ENCODE measurements at regions not wholly inside any gene's neighbourhood (a gene's known extent, or its start where the extent isn't known, plus 50 kb on each side); places are given as distances from the start of the nearest gene placed in this dataset.

DNA sequence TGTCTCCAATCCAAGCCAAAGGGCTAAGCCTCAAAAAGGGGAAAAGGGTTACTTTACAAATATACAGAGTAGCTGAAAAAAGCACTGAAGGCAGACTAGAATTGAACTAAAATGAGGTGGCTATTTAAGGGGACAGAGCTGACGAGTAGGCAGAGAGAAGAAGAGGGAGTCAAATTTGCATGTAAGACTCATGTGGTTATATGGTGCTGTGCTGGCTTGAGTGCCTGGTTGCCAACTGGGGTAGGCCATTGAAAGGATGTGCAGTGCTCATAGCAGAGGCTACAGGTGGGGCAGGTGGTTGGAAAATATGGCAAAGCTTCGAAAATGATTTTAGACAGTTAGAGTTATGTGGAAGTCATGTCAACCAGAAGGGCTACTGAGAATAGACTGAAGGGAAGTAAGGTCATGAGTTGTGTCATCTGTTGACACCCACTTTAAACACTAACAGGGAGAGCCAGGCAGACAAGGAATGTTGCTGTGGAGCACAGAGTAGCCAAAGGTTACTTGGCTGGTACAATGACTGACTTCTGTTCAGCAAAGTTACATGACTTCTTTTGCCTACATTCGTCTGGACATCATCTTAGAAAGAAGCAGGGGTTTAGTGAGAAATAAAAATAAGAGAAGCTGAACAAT lies 1210.4 kb downstream of the ADGRL3 start:
- no peaks in the 10 kb centered on the region for H3K79me2 ChIP-seq (ENCODE audit: insufficient read depth)
- 29% methylated on average over 3 of the region's 3 CpGs for WGBS (ENCODE audit: low lambda C conversion rate)
- POLR2A ChIA-PET, result no interaction called here
- no peak overlapping the region for H3K4me3 ChIP-seq (ENCODE audit: low read depth in 2 of 2, low read length in 1 of 2)
- CTCF ChIA-PET, result interaction anchor here (0.6 kb wide), 1 partner anchor 9 kb away, joined by 3 read pairs; no protein-coding TSS in a partner anchor
- no peaks in the 10 kb centered on the region; the same call in 1 of the 2 replicates for H3K9me2 ChIP-seq
- DNase-seq, result no peak
- no peaks in the 10 kb centered on the region for H3K27me3 ChIP-seq (ENCODE audit: insufficient read depth)
- no peaks in the 10 kb centered on the region for H3K4me1 ChIP-seq (ENCODE audit: control insufficient read depth in 1 of 2, insufficient read depth in 2 of 2, low read depth in 1 of 2, low read length in 1 of 2)
- no peaks in the 10 kb centered on the region for H3K9me3 ChIP-seq
- H3K27ac ChIP-seq (ENCODE audit: low read depth in 2 of 2, low read length in 1 of 2), result no peak overlapping the region
- H3K36me3 ChIP-seq (replicated peaks in 1 of 2; ENCODE audit: control insufficient read depth in 1 of 2, insufficient read depth in 2 of 2, low read length in 1 of 2), result no peaks in the 10 kb centered on the region
- H2AFZ ChIP-seq (ENCODE audit: low read depth), result no peak overlapping the region
- no peak overlapping the region for H3K4me2 ChIP-seq
- no peaks in the 10 kb centered on the region for H3F3A ChIP-seq (replicated peaks; ENCODE audit: insufficient read depth)
- TF ChIP-seq, protein P1, sequence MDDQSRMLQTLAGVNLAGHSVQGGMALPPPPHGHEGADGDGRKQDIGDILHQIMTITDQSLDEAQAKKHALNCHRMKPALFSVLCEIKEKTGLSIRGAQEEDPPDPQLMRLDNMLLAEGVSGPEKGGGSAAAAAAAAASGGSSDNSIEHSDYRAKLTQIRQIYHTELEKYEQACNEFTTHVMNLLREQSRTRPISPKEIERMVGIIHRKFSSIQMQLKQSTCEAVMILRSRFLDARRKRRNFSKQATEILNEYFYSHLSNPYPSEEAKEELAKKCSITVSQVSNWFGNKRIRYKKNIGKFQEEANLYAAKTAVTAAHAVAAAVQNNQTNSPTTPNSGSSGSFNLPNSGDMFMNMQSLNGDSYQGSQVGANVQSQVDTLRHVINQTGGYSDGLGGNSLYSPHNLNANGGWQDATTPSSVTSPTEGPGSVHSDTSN (IDR thresholded peaks at IDR 0.05), result no peak
- TF ChIP-seq SIN3A (IDR thresholded peaks at IDR 0.05; ENCODE audit: borderline replicate concordance, low read depth, low read length) (no peak), RAD21 (IDR thresholded peaks at IDR 0.05; ENCODE audit: low read length) (no peak), NFIC (IDR thresholded peaks at IDR 0.05; ENCODE audit: borderline replicate concordance) (no peak), MXI1 (IDR thresholded peaks at IDR 0.05; ENCODE audit: low read depth, low read length) (no peak), SMC3 (IDR thresholded peaks at IDR 0.05; ENCODE audit: low read depth, low read length) (no peak), RCOR1 (IDR thresholded peaks at IDR 0.05; ENCODE audit: low read length) (no peak), EZH2phosphoT487 (IDR thresholded peaks at IDR 0.05; ENCODE audit: borderline replicate concordance, low read depth) (no peak), FOXJ3 (CRISPR knock-in tag; IDR thresholded peaks at IDR 0.05) (no peak), JUND (IDR thresholded peaks at IDR 0.05) (no peak), GABPA (IDR thresholded peaks at IDR 0.05; ENCODE audit: low read depth) (no peak)
- TF ChIP-seq, protein P2, sequence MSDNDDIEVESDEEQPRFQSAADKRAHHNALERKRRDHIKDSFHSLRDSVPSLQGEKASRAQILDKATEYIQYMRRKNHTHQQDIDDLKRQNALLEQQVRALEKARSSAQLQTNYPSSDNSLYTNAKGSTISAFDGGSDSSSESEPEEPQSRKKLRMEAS (IDR thresholded peaks at IDR 0.05; ENCODE audit: low read depth), result no peak
- TF ChIP-seq, protein P3, sequence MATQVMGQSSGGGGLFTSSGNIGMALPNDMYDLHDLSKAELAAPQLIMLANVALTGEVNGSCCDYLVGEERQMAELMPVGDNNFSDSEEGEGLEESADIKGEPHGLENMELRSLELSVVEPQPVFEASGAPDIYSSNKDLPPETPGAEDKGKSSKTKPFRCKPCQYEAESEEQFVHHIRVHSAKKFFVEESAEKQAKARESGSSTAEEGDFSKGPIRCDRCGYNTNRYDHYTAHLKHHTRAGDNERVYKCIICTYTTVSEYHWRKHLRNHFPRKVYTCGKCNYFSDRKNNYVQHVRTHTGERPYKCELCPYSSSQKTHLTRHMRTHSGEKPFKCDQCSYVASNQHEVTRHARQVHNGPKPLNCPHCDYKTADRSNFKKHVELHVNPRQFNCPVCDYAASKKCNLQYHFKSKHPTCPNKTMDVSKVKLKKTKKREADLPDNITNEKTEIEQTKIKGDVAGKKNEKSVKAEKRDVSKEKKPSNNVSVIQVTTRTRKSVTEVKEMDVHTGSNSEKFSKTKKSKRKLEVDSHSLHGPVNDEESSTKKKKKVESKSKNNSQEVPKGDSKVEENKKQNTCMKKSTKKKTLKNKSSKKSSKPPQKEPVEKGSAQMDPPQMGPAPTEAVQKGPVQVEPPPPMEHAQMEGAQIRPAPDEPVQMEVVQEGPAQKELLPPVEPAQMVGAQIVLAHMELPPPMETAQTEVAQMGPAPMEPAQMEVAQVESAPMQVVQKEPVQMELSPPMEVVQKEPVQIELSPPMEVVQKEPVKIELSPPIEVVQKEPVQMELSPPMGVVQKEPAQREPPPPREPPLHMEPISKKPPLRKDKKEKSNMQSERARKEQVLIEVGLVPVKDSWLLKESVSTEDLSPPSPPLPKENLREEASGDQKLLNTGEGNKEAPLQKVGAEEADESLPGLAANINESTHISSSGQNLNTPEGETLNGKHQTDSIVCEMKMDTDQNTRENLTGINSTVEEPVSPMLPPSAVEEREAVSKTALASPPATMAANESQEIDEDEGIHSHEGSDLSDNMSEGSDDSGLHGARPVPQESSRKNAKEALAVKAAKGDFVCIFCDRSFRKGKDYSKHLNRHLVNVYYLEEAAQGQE (IDR thresholded peaks at IDR 0.05; ENCODE audit: low read depth, low read length), result no peak
- TF ChIP-seq, protein P4, sequence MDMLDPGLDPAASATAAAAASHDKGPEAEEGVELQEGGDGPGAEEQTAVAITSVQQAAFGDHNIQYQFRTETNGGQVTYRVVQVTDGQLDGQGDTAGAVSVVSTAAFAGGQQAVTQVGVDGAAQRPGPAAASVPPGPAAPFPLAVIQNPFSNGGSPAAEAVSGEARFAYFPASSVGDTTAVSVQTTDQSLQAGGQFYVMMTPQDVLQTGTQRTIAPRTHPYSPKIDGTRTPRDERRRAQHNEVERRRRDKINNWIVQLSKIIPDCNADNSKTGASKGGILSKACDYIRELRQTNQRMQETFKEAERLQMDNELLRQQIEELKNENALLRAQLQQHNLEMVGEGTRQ (IDR thresholded peaks at IDR 0.05; ENCODE audit: borderline replicate concordance, low read depth, low read length), result no peak
- TF ChIP-seq, protein P5, sequence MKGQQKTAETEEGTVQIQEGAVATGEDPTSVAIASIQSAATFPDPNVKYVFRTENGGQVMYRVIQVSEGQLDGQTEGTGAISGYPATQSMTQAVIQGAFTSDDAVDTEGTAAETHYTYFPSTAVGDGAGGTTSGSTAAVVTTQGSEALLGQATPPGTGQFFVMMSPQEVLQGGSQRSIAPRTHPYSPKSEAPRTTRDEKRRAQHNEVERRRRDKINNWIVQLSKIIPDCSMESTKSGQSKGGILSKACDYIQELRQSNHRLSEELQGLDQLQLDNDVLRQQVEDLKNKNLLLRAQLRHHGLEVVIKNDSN (IDR thresholded peaks at IDR 0.05; ENCODE audit: borderline replicate concordance, low read depth), result no peak
- TF ChIP-seq, protein P6, sequence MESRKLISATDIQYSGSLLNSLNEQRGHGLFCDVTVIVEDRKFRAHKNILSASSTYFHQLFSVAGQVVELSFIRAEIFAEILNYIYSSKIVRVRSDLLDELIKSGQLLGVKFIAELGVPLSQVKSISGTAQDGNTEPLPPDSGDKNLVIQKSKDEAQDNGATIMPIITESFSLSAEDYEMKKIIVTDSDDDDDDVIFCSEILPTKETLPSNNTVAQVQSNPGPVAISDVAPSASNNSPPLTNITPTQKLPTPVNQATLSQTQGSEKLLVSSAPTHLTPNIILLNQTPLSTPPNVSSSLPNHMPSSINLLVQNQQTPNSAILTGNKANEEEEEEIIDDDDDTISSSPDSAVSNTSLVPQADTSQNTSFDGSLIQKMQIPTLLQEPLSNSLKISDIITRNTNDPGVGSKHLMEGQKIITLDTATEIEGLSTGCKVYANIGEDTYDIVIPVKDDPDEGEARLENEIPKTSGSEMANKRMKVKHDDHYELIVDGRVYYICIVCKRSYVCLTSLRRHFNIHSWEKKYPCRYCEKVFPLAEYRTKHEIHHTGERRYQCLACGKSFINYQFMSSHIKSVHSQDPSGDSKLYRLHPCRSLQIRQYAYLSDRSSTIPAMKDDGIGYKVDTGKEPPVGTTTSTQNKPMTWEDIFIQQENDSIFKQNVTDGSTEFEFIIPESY (IDR thresholded peaks at IDR 0.05; ENCODE audit: borderline replicate concordance, low read depth), result no peak
- H4K20me1 ChIP-seq (ENCODE audit: insufficient read depth), result no peaks in the 10 kb centered on the region
- H3K9ac ChIP-seq, result no peak overlapping the region
